ENCODE measurements at regions not wholly inside any gene's neighbourhood (a gene's known extent, or its start where the extent isn't known, plus 50 kb on each side); places are given as distances from the start of the nearest gene placed in this dataset.

- TF ChIP-seq CTCF (conservative IDR thresholded peaks at IDR 0.05; ENCODE audit: control insufficient read depth, insufficient read depth, low read depth, low read length) = no peak
- peak; percentile 24 for DNase-seq (ENCODE audit: low read depth)
- peak overlapping the region; percentile 60 for H3K4me3 ChIP-seq (ENCODE audit: control insufficient read depth, low read depth, low read length)
These were observed 160.3 kb upstream of the SIX2 start for GRCh38 chr2:45169339-45170190.

- no peak for TF ChIP-seq CTCF (conservative IDR thresholded peaks at IDR 0.05; ENCODE audit: control insufficient read depth, insufficient read depth, low read depth, low read length)
- DNase-seq (ENCODE audit: low read depth) = peak; percentile 33
- peak overlapping the region; percentile 60 for H3K4me3 ChIP-seq (ENCODE audit: control insufficient read depth, low read depth, low read length)
These were observed 159.6 kb upstream of the SIX2 start for GRCh38 chr2:45168711-45169338.

GRCh38 chr2:45167920-45168629 is 158.8 kb upstream of the SIX2 start:
- no peak for DNase-seq (ENCODE audit: low read depth)
- peak overlapping the region; percentile 60 for H3K4me3 ChIP-seq (ENCODE audit: control insufficient read depth, low read depth, low read length)
- no peak for TF ChIP-seq CTCF (conservative IDR thresholded peaks at IDR 0.05; ENCODE audit: control insufficient read depth, insufficient read depth, low read depth, low read length)

- no peak for TF ChIP-seq CTCF (conservative IDR thresholded peaks at IDR 0.05; ENCODE audit: control insufficient read depth, insufficient read depth, low read depth, low read length)
- H3K4me3 ChIP-seq (ENCODE audit: control insufficient read depth, low read depth, low read length) = no peak overlapping the region
- no peak for DNase-seq (ENCODE audit: low read depth)
These were observed 157.1 kb upstream of the SIX2 start for GRCh38 chr2:45166229-45166890.

GRCh38 chr2:45162711-45163110 is 153.5 kb upstream of the SIX2 start:
- no peak overlapping the region for H3K4me3 ChIP-seq (ENCODE audit: control insufficient read depth, low read depth, low read length)
- TF ChIP-seq CTCF (conservative IDR thresholded peaks at IDR 0.05; ENCODE audit: control insufficient read depth, insufficient read depth, low read depth, low read length) = no peak
- DNase-seq (ENCODE audit: low read depth) = no peak

GRCh38 chr2:45156605-45157004 is 147.4 kb upstream of the SIX2 start:
- no peak for DNase-seq (ENCODE audit: low read depth)
- no peak for TF ChIP-seq CTCF (conservative IDR thresholded peaks at IDR 0.05; ENCODE audit: control insufficient read depth, insufficient read depth, low read depth, low read length)
- H3K4me3 ChIP-seq (ENCODE audit: control insufficient read depth, low read depth, low read length) = no peak overlapping the region
